GM12872 (cell line): ENCODE measurements at regions not wholly inside any gene's neighbourhood (a gene's known extent, or its start where the extent isn't known, plus 50 kb on each side); places are given as distances from the start of the nearest gene placed in this dataset.

Experiments
- TF ChIP-seq, protein P1 (sequence below): IDR thresholded peaks from 3 replicates; pipeline ENCODE4 v1.5.1; 2011; ENCODE audit warnings: low read depth, mild to moderate bottlenecking, low read length, moderate library complexity; ENCODE audit not compliant: insufficient read depth

DNA sequence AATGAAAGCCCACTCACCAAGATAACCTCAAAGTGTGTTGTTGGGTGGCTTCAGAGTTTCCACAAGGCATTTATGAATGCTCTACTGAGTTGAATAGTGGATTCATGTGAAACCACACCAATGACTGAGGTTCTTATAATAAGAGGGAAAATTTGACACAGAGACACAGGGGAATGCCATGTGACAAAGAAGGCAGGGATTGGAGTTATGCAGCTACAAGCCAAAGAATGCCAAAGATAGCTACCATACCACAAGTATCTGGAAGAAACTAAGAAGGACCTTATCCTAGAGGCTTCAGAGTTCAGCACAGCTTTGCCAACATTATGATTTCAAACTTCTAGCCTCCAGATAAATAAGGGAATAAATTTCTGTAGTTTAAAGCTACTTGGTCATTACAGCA, 68.0 kb upstream of the PCDH15 start:
- TF ChIP-seq, protein P1, sequence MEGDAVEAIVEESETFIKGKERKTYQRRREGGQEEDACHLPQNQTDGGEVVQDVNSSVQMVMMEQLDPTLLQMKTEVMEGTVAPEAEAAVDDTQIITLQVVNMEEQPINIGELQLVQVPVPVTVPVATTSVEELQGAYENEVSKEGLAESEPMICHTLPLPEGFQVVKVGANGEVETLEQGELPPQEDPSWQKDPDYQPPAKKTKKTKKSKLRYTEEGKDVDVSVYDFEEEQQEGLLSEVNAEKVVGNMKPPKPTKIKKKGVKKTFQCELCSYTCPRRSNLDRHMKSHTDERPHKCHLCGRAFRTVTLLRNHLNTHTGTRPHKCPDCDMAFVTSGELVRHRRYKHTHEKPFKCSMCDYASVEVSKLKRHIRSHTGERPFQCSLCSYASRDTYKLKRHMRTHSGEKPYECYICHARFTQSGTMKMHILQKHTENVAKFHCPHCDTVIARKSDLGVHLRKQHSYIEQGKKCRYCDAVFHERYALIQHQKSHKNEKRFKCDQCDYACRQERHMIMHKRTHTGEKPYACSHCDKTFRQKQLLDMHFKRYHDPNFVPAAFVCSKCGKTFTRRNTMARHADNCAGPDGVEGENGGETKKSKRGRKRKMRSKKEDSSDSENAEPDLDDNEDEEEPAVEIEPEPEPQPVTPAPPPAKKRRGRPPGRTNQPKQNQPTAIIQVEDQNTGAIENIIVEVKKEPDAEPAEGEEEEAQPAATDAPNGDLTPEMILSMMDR: no peak

DNA sequence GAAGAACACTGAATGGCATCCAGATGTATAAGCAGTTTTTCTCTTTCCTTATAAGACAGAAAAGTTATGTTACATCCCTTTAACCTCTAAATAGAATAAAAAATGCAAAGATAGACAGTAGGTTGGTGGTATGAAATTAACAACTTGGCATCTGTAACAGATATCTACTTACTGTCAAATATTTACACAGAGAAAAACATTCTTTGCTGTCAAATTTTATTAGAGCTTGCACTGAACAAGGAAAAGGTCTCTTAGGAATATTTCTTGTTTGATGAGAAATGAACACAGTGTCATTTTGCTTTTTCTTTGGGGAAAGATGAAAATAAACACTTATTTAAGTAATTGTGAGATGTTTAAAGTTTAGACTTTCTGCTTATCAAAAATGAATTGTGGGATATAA, 65.6 kb upstream of the PCDH15 start:
- TF ChIP-seq, protein P1: no peak

DNA sequence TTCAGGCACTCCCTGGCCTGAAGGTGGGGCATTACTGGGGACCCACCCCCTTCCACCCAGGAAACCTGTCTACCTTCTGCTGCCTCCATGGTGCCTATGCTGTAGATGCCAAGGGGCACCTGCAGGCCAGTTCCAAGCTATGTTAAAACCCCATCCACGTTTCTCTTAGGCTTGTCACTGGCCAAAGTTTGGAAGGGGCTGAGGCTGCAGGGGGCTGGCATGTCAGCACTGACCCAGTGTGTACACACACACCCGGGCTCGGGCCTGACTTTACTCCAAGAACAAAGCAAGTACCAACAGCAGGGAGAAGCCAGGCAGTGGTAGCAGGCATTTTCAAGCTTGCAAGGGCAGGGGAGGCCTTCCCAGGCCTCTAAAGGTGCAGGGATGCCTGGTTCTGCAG, 53.8 kb upstream of the PCDH15 start:
- TF ChIP-seq, protein P1: no peak

DNA sequence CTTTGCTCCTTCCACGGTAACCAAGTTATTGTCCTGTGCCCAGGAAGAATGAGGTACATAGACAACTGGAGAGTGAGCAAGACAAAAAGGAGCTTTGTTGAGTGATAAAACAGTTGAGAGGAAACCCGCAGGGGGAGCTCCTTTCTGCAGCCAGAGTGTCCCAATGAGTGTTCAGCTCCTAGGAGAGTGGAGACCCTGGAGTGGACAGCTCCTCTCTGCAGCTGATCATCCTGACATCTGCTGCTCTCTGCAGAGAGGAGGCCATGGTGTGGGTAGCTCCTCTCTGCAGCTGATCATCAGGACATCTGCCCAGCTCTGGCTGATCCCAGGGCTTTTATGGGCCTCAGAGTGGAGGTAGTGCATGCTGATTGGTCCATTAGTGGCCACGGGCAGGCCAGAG, 53.4 kb upstream of the PCDH15 start:
- TF ChIP-seq, protein P1: no peak

DNA sequence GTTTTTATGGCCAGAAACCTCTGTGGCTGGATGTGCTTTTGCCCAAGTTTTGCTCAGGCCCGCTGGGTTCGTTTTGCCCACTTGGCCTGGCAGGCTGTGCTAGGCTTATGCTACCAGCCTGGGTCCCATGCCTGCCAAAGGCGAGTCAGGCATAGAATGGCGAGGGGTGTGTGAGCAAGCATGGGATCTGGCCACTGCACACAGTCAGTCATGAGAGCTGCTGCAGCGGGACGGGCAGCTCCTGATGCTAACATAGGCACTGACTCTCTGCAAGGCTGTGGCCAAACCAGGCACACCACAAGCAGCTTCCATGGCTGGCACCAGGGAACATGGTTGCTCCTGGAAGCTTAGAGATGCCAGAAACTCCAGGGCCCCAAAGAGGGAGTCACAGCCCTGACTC, 52.9 kb upstream of the PCDH15 start:
- TF ChIP-seq, protein P1: no peak
